RCC 7860 (cell line): ENCODE measurements at regions not wholly inside any gene's neighbourhood (a gene's known extent, or its start where the extent isn't known, plus 50 kb on each side); places are given as distances from the start of the nearest gene placed in this dataset.
"Not testable (repeated sequence)": the region's sequence is repeated elsewhere in the genome, so short reads cannot be mapped to it uniquely, and the experiment has no call there.

Source experiments
- DNase-seq: peaks from one replicate; pipeline ENCODE4 v3.0.0-alpha.2; 2015; ENCODE audit warnings: low spot score
- FAIRE-seq: peaks from 2 replicates; lab custom pipeline; 2012; peaks lifted over from hg19 to GRCh38; lab: Jason Lieb, UNC

DNA sequence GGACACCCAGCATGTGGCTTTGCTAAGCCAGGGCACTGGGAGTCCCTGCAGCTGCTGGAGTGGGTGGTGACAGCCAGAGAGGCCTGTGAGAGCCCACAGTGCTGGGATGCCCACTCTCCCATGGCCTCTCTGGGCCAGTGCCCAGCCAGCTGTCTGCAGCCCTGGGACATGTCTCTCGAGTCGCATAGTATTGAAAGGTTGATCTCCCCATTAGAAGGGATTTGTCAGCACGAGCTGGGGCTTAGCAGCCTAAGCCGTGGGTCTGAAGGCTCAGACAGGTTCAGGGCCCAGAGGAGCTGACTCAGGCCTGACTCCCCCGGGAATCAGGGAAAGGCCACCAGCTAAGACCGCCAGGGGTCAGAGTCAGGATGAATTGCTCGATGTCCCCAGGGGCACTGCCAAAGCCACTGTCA, 53.5 kb downstream of the FOXD2 start:
- DNase-seq (no peak), FAIRE-seq (no peak)

DNA sequence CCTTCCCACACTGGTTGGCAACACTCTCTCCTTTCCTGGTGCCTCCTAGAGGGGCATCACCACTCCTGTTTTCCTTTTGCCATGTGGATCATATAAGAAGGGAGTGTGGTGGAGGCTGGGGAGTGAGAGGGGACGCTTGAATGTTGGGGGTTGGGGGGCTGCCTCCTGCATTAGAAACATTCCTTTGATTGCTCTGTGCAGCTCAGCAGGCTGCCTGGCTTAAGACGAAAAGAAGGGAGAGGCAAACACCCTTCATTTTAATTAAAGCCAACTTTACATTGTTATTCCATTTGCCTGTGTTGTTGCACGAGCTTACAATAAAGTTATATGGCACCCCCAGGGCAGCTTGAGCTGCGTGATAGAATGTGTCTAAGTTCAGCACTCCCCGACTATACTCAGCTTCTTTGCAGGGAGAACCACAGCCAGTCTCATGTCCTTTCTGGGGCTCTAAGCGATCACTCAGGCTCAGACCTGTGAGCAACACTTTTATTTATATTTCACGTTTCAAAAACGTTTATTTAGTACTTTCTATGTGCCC, 57.4 kb downstream of the FOXD2 start:
- no peak for DNase-seq
- no peak for FAIRE-seq

DNA sequence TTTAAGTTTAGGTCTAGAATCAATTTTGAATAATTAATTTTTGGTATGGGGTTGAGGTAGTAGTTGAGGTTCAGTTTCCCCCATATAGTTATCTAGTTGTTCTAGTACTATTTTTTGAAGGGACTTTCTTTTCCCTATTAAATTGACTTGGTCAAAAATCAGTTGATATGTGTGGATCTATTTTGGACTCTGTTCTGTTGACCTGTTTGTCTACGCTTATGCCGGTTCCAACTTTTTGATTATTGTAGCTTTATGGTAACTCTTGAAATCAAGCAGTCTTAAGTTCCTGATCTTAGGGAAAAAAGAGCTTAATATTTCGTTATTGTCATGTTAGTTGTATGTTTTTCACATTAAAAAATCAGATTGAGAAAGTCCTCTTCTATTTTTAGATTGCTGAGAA, 60.7 kb downstream of the FOXD2 start:
- DNase-seq: no peak
- no peak for FAIRE-seq

DNA sequence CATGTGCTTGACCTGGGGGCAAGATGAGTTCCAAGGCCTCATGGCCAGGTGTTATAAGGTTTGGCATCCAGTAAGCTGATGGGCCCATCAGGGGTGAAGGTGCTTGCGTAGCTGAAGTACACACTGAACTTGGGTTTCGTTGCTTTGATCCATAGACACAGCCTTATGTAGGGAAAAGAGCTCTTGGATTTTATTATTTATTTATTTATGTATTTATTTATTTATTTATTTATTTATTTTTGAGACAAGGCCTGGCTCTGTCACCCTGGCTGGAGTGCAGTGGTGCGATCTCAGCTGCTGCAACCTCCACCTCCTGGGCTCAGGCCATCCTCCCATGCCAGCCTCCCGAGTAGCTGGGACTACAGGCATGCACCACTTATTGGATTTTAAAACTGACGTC, 63.2 kb downstream of the FOXD2 start:
- DNase-seq: no peak
- FAIRE-seq: no peak

DNA sequence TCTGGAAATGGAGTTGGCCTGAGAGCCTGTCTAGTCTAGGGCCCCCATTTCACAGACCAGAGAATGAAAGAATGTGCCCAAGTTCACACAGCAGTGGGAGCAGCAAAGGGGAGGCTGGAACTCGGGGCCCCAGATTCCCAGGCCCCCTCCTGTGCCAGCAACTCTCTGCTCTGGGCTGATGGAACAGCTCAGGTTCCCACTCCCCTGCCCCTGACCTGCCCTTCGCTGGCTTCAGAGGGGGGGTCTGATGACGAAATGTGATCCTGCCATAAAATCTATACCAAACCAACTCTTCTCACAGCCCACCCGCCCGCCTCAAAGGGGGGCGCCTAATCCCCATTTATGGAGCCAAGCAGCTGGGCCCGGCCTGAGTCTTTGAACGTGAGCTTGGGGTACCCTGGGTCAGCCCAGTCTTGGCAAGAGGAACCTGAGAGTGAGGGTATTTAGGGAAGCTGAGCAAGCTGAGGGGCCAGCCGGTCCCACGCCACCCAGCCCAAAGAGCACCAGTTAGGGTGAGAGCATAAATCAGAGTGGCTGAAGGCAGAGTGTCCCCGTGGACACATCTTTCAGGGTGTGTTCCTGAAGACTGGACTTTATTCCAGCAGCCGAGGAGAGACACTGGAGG, 65.0 kb downstream of the FOXD2 start:
- no peak for FAIRE-seq

DNA sequence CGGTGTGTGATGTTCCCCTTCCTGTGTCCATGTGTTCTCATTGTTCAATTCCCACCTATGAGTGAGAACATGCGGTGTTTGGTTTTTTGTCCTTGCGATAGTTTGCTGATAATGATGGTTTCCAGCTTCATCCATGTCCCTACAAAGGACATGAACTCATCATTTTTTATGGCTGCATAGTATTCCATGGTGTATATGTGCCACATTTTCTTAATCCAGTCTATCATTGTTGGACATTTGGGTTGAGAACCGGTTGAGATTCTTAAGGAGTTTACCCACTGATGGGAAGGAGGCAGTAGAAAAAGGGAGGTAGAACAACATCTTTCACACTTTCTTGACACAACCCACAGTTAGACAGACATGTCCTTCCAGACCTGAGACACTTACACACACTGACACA, 67.0 kb downstream of the FOXD2 start:
- DNase-seq, FAIRE-seq: not testable (repeated sequence)

More for the DNA sequence above, 65.0 kb downstream of the FOXD2 start:
- DNase-seq: no peak

DNA sequence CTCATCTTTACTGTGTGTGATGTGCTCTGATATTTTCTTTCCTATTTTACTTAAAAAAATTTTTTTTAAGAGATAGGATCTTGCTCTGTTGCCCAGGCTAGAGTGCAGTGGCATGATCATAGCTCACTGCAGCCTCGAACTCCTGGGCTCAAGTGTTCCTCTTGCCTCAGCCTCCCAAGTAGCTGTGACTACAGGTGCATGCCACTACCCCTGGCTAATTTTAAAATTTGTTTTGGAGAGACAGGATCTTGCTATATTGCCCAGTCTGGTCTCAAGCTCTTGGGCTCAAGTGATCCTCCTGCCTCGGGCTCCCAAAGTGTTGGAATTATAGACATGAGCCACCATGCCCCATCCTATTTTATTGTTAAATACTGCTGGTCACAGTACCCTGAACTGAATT, 67.4 kb downstream of the FOXD2 start:
- FAIRE-seq: no peak
- no peak for DNase-seq

DNA sequence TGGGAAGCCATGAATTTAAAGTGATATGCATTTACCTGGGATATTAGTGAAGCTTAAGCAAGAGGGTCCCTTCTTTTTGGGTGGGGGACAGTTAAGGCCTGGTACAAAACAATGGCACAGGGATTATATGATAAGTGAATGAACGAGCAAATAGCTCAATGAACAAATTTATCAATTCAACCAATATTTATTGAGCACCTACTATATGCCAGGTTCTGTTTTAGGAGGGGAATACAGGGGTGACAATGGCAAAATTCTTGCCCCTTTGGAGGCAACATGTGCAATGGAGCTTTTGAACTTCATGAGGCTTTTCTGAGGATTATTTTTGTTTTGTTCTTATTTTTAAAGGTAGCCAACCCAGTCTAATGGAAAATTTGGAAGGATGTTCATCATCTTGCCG, 68.2 kb downstream of the FOXD2 start:
- no peak for DNase-seq
- no peak for FAIRE-seq

DNA sequence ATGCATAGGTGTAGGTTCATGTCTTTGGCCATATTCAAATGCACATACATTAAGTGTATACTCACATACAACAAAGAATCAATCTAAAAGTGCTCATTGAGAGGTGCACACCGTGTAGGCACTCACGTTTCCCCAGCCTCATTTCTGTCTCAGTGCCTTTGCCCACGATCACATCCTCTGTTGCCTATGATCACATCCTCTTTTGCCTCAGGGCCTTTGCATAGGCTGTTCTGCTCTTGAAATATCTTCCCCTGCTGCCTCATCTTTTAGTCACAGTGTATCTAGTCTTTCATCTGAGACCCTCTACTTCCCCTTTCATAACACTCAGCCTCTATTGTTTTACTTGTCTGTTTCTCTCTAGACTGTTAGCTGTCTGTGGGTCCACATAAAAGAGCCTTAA, 69.3 kb downstream of the FOXD2 start:
- DNase-seq (no peak), FAIRE-seq (no peak)

DNA sequence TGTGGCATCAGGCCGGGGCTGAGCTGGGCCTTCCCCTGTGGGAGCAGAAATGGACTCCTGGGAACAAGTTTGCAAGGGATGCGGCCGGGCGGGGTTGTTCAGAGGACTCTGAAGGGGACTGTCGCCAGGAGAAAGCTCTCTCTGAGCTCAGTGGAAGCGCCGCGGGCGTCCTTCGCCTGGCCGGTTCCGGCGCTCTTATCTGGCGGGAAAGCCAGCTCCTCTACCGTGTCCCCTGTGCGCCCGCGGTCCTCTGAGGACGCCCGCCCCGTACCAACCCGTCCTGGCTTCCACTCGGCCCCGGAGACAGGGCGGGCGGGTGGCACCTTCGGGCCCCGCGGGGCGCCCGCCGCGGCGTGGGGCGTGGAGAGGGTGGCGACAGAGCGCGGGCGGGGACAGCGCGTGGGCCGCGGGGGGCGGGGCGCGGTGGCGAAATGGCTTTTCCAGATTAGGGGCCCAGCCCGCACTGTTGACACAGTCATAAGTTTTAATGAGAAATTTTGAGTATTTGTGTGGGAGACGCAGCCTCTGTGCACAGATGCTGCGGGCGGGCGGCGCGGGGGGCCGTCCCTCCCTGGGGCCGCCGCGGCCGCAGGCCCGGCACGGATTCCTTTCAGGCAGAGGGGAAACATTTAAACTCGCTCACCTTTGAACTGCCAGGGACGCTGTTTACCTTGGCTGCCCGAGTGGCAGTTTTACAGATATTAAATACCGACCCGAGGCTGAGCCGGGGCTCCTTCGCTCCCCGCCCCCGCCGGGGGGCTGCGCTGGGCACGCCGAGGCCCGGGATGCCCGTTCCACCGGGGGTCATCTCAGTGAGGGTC, 70.2 kb downstream of the FOXD2 start:
- FAIRE-seq (no peak), DNase-seq (no peak)

DNA sequence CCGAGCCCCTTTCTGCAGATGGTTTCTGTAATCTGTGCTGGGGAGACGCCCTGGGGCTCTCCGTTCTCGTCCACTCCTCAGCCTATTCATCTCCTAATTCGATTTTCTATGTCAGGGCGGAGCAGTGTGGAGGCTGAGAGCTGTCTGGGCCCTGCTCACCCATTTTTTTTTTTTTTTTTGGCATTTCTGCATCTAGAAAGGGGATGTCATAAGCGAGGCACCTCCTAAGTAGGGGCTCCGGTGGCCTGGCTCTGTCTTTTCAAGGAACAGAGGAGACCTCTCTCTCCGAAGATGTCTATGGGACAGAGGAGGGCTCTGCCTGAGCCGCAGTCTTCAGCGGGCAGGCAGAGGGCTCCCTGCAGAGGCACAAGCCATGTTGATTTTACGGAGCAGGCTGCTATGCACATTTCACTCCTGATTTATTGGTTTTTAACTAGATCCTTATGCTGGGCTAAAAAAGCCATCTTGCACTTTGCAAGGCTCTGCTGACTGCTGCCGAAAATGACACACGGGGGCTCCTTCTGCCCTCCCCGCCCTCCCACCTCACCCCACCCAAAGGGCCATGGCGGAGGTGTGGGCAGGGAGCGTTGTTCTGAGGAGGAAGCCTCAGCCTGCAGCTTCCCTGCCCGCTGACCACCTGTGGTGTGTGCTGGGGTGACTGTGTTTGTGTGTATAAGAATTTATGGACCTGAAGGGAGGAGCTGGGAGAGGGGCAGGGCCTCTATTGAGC, 71.0 kb downstream of the FOXD2 start:
- DNase-seq: no peak
- FAIRE-seq: no peak

DNA sequence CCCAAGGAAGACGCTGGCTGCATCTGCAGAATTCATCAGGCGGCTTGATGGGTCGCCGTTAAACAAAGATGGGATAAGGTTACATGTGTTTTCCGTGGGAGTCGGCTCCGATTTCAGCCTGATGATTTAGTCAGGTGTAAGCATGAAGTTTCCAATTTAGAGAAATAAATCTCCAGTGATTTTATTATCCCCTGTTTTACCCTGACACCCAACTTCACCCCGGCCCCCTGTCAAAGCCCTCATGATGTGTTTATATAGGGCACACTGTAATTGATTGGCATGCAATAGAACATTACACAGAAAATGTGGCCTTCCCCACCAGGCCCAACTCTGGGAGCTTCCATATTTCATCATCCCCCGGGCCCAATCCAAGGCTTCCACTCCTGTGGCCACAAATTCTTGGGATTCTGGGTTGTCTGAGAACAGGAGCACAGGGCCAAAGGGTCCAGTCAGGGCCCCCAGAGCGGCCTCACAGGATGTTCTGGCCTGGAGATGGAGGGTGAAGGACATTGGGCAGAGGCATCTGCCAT, 72.5 kb downstream of the FOXD2 start:
- DNase-seq (no peak), FAIRE-seq (no peak)

DNA sequence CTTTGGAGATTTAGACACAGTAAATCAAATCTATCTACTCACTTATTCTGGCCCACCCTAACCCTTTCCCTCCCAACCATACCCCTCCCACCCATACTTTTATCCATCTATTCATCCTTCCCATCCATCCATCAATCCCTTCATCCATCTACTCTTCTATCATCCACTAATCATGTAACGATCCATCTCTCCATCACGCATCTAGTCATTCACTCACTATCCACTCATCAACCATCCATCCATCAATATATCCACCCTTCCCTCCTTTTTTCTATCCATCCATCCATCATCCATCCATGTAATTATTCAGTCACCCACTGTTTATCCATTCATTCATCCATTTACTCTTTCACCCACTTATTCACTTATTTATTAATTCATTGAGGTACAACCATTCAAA, 74.0 kb downstream of the FOXD2 start:
- DNase-seq (no peak), FAIRE-seq (no peak)

DNA sequence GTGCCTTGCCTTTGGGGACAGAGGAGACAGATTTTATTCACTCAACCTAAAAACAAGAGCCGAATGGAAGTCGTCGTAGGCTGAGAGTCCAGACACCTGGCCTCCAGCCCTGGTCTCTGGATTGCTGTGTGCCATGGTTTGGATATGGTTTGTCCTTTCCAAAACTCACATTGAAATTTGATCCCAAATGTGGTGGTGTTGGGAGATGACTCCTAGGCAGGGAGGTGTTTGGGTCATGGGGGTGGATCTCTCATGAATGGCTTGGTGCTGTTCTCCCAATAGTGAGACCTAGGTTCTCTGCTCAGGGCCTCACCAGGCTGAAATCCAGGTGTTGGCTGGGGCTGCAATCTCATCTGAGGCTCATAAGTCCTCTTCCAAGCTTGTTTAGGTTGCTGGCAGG, 75.5 kb downstream of the FOXD2 start:
- no peak for FAIRE-seq

DNA sequence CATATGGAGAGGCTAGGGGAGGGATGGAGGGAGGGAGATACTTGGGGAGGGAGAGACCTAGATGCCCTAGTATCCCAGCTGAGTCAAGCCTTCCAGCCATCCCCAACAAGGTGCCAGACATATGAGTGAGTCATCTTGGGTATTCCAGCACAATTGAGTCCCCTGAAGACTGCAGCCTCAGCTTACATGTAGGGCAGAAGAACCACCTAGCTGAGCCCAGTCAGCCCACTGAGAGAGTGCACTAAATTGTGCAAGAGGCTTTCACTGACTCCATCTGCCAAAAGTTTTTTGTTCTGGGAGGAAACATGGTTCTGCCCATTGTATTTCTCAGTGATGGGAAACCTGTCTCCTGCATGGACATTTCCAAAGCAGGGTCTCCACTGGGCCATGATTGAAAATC, 76.4 kb downstream of the FOXD2 start:
- FAIRE-seq (no peak), DNase-seq (no peak)

More for the DNA sequence above, 75.5 kb downstream of the FOXD2 start:
- no peak for DNase-seq

DNA sequence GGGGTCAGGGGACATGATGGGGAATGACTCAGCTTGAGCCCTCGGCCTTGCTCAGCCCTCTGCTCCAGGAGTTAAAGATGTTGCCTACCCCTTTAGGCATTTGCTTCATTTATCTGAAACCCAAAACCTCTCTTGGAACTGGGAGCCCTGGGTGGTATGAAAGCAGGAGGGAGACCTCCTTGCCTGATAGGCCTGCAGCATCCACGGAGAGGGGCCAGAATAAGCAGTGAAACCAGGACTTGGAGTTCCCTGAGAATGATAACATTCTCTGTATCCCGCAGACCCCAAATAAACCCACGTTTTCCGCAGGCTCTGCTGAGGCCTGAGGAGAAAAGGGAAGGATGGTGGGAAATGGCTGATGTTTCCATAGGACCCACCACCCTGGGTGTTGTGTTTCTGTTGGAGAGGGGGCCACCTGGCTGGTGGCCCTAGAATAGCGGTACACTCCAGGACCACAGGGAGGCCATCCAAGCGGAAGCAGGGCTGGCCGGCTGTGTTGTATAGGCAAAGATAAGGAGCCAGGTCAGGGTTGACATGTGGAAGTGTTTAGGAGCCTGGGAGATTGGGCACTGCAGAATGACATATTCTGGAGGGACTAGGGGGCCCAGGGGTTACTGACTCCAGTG, 77.4 kb downstream of the FOXD2 start:
- FAIRE-seq: no peak

DNA sequence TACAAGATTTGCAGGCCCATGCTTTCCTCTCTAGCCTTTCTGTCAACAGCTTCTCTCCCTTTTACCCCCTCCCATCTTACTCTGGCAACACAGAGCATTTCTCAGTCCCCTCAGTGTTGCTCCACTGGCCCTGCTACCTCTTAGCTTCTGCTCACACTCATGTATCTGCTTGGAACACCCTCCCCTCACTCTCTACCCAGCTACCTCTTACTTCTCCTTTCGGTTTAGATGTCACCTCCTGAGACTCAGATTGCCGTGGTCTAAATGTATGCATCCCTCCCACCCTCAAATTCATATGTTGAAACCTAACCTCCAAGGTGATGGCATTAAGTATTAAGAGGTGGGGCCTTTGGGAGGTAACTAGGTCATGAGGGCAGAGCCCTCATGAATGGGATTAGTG, 80.1 kb downstream of the FOXD2 start:
- DNase-seq: no peak
- no peak for FAIRE-seq

More for the DNA sequence above, 77.4 kb downstream of the FOXD2 start:
- no peak for DNase-seq

DNA sequence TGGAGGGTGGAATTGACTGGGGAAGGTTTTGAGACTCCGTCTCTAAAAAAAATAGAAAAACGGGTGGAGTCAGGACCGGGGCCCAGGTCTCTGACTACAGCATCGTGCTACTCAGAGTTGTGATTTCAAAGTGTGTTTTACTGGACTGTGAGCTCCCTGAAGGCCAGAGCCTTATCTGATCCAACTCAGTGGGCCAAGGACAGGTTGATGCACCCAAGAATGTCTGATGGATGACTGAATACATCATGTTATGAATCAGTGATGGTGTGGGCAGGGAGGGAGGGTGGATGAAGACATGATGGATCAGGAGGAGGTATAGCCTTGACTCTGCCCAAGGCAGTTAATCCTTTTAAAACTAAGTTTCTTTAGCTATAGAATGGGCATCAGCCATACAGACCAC, 81.6 kb downstream of the FOXD2 start:
- DNase-seq (no peak), FAIRE-seq (no peak)

DNA sequence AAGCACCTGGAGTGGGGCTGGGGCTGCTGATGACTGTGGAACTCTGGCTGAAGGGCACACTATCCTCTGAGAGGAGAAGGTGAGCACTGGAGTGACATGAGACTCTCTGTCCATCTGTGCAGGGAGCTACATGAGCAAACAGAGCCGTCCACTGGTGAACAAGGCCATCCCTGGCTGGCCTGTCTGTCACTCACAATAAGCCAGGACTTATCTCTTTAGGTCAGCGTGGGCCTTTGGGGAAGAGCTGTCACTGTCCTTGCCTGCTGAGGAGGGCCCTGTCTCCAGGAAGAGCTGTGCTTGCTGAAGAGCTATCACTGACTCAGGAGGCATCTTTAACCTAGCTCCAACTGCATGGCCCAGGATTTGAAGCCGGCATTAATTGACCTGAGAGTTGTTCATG, 82.1 kb downstream of the FOXD2 start:
- no peak for FAIRE-seq
- DNase-seq: no peak

DNA sequence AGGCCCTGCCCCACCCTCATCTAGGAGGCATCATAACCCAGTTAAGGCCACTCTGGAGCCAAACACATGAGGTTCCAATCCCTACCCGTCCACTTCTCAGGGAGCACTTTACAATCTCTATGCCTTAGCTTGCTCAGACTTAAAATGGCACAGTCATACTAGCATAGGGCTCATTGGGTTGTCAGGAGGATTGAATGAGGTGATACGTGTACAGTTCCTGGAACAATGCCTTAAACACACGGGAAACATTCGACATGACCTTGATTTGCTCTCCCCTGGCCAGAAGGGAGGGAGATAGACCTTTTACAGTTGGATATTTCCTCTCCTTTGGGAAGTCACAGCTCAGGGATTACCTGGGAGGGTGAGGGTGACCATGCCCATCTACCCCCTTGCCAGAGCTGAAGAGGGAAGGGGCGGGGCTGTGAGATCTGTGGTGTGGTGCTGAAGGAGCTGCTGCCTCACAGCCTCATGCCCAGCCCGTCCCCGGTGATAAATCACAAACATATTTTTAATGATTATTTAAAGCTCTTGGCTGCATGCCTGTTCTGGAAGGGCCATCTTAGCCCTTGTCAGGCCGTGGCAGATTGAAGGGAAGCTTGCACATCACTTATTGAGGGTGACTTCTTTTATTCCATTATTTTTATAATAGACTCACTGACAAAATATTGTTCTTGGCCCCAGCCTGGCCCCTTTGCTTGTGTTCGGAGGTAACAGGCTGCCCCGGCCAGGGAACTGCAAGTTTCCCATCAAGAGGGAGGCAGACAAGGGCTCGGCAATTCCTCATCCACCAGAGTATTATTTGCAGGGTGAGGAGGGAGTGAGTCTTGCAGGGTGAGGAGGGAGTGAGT, 83.4 kb downstream of the FOXD2 start:
- FAIRE-seq (no peak), DNase-seq (no peak)
